Stimulated activated naive CD8-positive, alpha-beta T cell treated with anti-CD3 and anti-CD28 coated beads, Interleukin-15, Interleukin-2, amounts not matched to agents 100 ng/mL and 50 ng/mL, for 24 hours (primary cell): ENCODE measurements at regions not wholly inside any gene's neighbourhood (a gene's known extent, or its start where the extent isn't known, plus 50 kb on each side); places are given as distances from the start of the nearest gene placed in this dataset.
"Not testable (repeated sequence)": the region's sequence is repeated elsewhere in the genome, so short reads cannot be mapped to it uniquely, and the experiment has no call there.

Source experiments
- H3K27ac Mint-ChIP-seq: one replicate; pipeline ENCODE4 v1.8.0; 2021; ENCODE audit warnings: mild to moderate bottlenecking, mixed read lengths
- H3K27me3 Mint-ChIP-seq: one replicate; pipeline ENCODE4 v1.8.0; 2021; ENCODE audit warnings: mixed read lengths
- H3K36me3 Mint-ChIP-seq: one replicate; pipeline ENCODE4 v1.8.0; 2021; ENCODE audit warnings: low read depth, mixed read lengths
- H3K4me1 Mint-ChIP-seq: one replicate; pipeline ENCODE4 v1.8.0; 2021; ENCODE audit warnings: low read depth, mixed read lengths
- H3K4me3 Mint-ChIP-seq: one replicate; pipeline ENCODE4 v1.8.0; 2021; ENCODE audit warnings: mild to moderate bottlenecking, mixed read lengths
- H3K9me3 Mint-ChIP-seq: one replicate; pipeline ENCODE4 v1.8.0; 2021; ENCODE audit warnings: mixed read lengths

DNA sequence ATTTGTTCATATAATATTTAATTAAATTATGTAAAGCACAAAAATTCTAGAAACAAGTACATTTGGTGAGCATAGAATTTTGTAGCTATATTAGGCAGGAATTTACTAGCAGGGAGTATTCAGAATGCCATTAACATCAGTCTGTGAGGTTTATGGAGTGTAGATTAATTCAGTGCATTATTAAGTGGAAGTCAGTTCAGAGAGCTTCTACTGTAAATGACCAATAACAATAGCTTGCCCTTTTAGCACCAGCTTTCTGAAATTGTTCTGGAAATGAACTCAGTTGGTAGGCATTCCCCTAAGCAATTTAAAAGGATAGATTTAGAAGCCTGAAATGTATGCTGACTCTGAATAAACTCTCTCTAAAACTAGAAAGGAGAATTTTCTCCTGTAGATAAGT lies 208.2 kb upstream of the CNTNAP5 start:
- Mint-ChIP-seq H3K4me3 (no peak overlapping the region), H3K27me3 (no peaks in the 10 kb centered on the region), H3K36me3 (no peaks in the 10 kb centered on the region), H3K4me1 (no peaks in the 10 kb centered on the region), H3K27ac (no peak overlapping the region), H3K9me3 (peaks cover under 1% of the 10 kb centered on the region)

DNA sequence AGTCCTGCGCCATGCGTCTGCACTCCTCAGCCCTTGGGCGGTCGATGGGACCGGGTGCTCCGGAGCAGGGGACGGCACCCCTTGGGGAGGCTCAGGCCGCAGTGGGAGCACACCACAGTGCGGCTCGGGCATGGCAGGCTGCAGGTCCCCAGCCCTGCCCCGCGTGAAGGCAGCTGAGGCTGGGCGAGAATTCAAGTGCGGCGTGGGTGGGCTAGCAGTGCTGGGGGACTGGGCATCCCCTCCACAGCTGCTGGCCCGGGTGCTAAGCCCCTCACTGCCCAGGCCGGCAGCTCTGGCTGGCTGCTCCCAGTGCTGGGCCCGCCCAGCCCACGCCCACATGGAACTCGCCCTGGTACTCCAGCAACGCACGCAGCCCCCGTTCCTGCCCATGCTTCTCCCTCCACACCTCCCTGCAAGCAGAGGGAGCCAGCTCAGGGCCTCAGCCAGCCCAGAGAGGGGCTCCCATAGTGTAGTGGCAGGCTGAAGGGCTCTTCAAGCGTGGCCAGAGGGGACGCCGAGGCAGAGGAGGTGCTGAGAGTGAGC lies 198.3 kb upstream of the CNTNAP5 start:
- no peak overlapping the region for H3K4me3 Mint-ChIP-seq
- no peaks in the 10 kb centered on the region for H3K27me3 Mint-ChIP-seq
- no peak overlapping the region for H3K27ac Mint-ChIP-seq
- peaks cover 23% of the 10 kb centered on the region for H3K9me3 Mint-ChIP-seq
- no peaks in the 10 kb centered on the region for H3K4me1 Mint-ChIP-seq
- H3K36me3 Mint-ChIP-seq = no peaks in the 10 kb centered on the region

DNA sequence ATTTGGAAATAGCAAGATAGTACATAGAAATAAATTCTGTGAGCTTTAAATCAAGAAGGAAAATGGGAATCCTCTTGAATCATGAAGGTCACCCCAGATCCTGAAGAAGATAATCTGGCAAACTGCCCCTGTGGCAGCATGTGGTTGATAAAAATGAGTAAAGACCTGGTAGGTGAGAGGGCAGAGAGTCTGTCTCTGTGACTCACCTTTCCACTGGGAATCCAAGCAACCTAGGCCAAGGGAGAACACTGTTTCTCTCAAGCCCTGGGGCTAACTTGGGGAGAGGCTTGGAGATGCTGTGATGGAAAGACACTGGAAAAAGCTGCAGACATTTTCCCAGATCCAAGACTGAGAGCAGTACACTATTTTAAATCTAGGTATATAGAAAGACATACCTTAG lies 185.8 kb upstream of the CNTNAP5 start:
- no peaks in the 10 kb centered on the region for H3K27me3 Mint-ChIP-seq

DNA sequence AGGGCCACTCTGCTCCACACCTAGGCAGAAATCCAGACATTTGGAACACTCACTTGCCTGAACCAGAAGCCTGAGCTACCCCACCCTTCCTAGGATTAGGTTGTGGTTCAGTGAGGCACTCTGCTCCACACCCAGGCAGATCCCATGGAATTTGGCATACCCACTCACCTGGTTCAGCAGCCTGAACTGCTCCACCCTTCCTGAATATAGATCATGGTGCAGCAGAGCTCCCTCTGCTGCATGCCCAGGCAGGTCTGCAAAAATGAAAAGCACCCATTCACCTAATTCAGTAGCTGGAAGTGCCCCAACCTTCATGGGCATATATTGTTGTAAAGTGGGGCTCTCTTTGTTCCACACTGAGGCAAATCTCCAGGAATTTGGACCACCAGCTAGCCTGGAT lies 185.1 kb upstream of the CNTNAP5 start:
- H3K36me3 Mint-ChIP-seq = no peaks in the 10 kb centered on the region
- no peaks in the 10 kb centered on the region for H3K27me3 Mint-ChIP-seq
- H3K9me3 Mint-ChIP-seq = peaks cover 13% of the 10 kb centered on the region
- H3K27ac Mint-ChIP-seq = no peak overlapping the region
- H3K4me1 Mint-ChIP-seq = no peaks in the 10 kb centered on the region
- H3K4me3 Mint-ChIP-seq = no peak overlapping the region

More for the DNA sequence above, 185.8 kb upstream of the CNTNAP5 start:
- no peak overlapping the region for H3K4me3 Mint-ChIP-seq
- H3K4me1 Mint-ChIP-seq = no peaks in the 10 kb centered on the region
- no peak overlapping the region for H3K27ac Mint-ChIP-seq
- peaks cover 17% of the 10 kb centered on the region for H3K9me3 Mint-ChIP-seq
- H3K36me3 Mint-ChIP-seq = no peaks in the 10 kb centered on the region

DNA sequence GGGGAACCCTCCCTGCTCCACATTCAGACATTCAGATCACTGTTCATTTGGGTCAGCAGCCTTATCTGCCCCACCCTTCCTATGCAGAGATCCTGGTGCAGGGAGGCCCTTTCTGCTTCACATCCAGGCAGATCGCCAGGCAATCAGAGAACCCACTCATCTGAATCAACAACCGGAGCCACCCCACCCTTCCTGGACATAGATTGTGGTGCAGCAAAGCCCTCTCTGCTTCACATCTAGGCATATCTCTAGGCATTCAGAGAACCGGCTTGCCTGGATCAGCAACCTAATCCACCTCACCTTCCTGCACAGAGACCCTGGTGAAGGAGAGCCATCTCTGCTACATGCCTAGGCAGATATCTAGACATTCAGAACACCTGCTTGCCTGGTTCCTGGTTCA lies 184.5 kb upstream of the CNTNAP5 start:
- Mint-ChIP-seq H3K4me3 (no peak overlapping the region), H3K27me3 (no peaks in the 10 kb centered on the region), H3K4me1 (no peaks in the 10 kb centered on the region), H3K36me3 (no peaks in the 10 kb centered on the region), H3K9me3 (peaks cover 13% of the 10 kb centered on the region), H3K27ac (no peak overlapping the region)

DNA sequence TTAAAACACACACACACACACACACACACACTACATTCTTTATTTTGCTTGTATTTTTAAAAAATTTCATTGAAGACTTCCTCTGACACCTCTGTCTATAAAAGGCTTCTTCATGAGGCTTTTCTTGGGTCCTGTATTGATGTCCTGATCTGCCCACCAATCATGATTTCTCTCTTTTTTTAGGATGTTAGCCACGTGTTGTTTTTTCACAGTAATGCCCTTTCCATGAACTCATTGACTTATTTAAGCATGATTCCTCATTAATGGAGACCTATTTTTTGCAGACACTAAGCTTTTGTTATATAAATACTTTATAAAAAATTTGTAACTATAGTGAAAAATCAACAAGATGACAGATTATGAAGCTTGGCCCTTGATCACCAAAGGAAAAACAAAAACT lies 173.8 kb upstream of the CNTNAP5 start:
- no peak overlapping the region for H3K27ac Mint-ChIP-seq
- H3K27me3 Mint-ChIP-seq = no peaks in the 10 kb centered on the region
- H3K36me3 Mint-ChIP-seq = no peaks in the 10 kb centered on the region

DNA sequence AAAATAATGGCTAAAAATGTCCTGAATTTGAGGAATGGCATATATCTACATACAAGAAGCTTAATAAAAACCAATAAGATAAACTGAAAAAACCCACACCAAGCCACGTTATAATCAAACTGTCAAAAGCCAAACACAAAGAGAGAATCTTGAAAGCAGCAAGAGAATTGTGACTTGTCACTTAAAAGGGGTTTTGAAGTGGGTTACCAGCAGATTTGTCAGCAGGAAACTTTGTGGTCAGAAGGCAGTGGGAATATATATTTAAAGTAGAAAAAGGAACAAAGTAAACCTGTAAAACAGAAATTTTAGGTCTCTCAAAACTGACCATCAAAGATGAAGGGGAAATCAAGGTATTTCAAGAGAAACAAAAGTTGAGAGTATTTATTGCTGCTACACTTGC lies 171.9 kb upstream of the CNTNAP5 start:
- Mint-ChIP-seq H3K27ac (no peak overlapping the region), H3K36me3 (no peaks in the 10 kb centered on the region), H3K9me3 (peaks cover 25% of the 10 kb centered on the region), H3K4me1 (no peaks in the 10 kb centered on the region), H3K27me3 (no peaks in the 10 kb centered on the region), H3K4me3 (no peak overlapping the region)

More for the DNA sequence above, 173.8 kb upstream of the CNTNAP5 start:
- no peaks in the 10 kb centered on the region for H3K4me1 Mint-ChIP-seq
- peaks cover 13% of the 10 kb centered on the region for H3K9me3 Mint-ChIP-seq
- no peak overlapping the region for H3K4me3 Mint-ChIP-seq

DNA sequence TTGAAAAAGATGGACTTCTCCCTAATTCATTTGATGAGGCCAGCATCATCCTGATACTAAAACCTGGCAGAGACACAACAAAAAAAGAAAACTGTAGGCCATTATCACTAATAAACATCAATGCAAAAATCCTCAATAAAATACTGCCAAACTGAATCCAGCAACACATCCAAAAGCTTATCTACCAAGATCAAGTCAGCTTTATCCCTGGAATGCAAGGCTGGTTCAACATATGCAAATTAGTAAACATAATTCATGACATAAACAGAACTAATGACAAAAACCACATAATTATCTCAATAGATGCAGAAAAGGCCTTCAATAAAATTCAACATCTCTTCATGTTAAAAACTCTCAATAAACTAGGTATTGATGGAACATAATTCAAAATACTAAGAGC lies 166.1 kb upstream of the CNTNAP5 start:
- not testable (repeated sequence) for H3K4me3 Mint-ChIP-seq, H3K27me3 Mint-ChIP-seq, H3K27ac Mint-ChIP-seq, H3K36me3 Mint-ChIP-seq, H3K4me1 Mint-ChIP-seq
- peaks cover 46% of the 10 kb centered on the region for H3K9me3 Mint-ChIP-seq

DNA sequence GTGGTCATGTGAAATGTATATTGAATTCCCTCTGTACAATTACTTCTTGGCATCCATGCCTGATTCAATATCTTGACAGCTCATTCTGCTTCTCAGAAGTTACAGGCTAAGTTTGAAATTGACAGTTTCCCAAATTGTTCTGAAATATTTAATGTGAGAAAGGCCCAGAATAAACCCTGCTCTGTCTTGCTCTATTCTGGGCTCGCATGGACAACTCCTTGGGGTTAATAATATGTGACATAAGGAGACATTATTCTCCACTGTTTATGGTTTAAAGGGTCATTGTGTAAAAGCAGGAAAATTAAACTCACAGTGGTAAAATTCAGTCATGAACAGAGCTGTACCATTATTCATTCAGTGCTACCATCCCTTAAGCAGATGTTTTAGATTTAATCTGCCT lies 160.7 kb upstream of the CNTNAP5 start:
- Mint-ChIP-seq H3K36me3 (no peaks in the 10 kb centered on the region), H3K9me3 (peaks cover 20% of the 10 kb centered on the region), H3K4me1 (no peaks in the 10 kb centered on the region), H3K27ac (no peak overlapping the region), H3K4me3 (no peak overlapping the region), H3K27me3 (no peaks in the 10 kb centered on the region)

DNA sequence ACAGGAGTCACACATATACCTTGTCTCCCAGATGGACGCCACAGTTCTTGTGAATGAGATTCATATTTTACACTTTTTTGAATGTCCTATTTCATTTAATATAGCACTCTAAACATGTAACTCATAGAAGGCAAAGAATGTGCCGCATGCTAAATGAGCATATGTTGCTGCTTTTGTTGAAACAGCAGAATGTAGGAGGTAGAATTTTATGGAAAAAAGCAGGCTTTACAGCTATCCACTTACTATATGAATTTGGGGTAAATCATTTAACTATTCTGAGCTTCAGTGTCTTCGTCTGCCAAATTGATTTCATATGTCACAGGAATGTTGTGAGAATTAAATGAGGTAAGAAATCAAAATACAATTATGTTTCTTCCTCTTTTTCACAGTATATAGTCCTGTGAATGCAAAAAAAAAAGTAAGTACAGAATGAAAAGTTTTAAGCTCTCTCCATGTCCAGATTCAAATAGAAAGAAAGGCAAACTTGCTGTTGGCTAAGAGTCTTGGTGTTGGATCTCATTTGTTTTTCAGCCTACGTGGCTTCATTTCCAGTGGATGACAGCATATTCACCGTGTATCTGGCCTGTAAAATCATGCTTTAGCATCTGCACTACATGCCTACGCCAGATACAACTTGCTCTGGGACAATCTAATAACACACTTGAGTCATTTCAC lies 154.7 kb upstream of the CNTNAP5 start:
- Mint-ChIP-seq H3K27me3 (no peaks in the 10 kb centered on the region), H3K4me1 (no peaks in the 10 kb centered on the region), H3K9me3 (peaks cover 18% of the 10 kb centered on the region), H3K36me3 (no peaks in the 10 kb centered on the region), H3K4me3 (no peak overlapping the region), H3K27ac (no peak overlapping the region)

DNA sequence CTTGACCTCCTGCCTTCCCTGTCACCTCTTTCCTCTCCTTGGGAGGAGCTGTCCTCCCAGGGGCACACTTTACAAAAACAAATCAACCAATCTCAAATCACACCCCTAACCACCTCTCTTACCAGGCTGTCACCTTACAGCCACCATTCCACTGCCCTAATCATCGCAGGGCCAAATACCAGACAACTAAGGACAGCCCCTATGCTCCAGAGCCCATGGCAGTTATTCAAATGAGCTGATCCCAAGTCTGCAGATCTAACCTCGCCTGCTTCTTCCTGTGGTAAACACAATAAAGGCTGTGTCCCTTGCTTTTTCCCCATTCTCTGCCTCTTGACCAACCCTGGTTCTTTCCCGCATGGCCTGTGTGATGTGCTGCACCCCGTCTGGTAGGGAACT lies 154.2 kb upstream of the CNTNAP5 start:
- no peaks in the 10 kb centered on the region for H3K27me3 Mint-ChIP-seq
- H3K27ac Mint-ChIP-seq = no peak overlapping the region
- H3K36me3 Mint-ChIP-seq = no peaks in the 10 kb centered on the region
- no peaks in the 10 kb centered on the region for H3K4me1 Mint-ChIP-seq
- no peak overlapping the region for H3K4me3 Mint-ChIP-seq
- H3K9me3 Mint-ChIP-seq = peaks cover 22% of the 10 kb centered on the region

DNA sequence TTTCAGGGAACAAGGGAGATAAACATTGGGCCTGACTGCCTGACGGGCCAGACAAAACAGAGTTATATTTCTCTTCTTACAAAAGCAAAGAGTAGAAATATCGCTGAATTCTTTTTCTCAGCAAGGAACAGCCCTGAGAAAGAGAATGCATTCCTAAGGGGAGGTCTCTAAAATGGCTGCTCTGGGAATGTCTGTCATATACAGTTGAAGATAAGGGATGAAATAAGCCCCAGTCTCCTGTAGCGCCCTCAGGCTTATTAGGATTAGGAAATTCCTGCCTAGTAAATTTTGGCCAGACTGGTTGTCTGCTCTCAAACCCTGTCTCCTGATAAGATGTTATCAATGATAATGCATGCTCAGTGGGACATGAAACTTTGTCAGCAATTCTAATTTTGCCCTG lies 134.9 kb upstream of the CNTNAP5 start:
- Mint-ChIP-seq H3K9me3 (peaks cover 39% of the 10 kb centered on the region), H3K4me1 (no peaks in the 10 kb centered on the region), H3K27me3 (no peaks in the 10 kb centered on the region), H3K27ac (no peak overlapping the region), H3K4me3 (no peak overlapping the region), H3K36me3 (no peaks in the 10 kb centered on the region)

DNA sequence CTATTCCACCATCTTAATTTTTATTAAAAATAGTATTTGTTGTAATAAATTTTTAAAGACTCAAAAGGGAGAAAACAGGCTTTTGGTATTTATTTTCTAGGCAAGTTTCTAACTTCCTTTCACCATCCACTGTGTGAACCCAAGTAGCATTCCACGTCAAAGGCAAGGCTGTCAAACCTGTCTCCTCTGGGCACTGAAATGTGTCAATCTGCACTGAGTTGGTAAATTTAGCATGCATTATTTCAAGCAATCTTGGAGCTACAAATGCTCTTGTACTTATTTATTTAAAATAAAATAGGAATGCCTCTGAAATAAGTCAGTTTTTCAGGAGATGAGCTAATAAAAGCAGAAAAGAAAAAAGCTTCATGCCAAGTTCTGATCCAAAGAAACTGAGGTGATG lies 130.9 kb upstream of the CNTNAP5 start:
- Mint-ChIP-seq H3K4me3 (no peak overlapping the region), H3K27ac (no peak overlapping the region), H3K4me1 (no peaks in the 10 kb centered on the region), H3K27me3 (no peaks in the 10 kb centered on the region), H3K9me3 (peaks cover 40% of the 10 kb centered on the region), H3K36me3 (no peaks in the 10 kb centered on the region)

DNA sequence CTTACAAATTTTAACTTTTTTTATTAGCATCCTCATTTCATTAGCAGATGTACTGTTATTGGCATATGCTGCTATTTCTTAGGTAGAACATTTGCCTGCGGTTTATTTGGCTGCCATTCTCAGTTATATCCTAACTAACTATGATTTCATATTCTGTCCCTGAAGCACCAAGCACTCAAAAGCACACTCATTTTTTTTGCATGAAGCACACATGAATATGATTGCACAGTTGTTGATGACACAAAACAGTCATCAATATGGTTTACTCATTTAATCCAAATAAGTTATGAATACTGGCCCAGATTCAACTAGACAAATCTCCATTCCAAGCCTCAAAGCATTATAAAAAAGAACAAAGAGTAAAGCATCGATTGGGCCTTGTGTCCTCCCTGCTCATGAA lies 129.4 kb upstream of the CNTNAP5 start:
- Mint-ChIP-seq H3K27ac (no peak overlapping the region), H3K27me3 (no peaks in the 10 kb centered on the region), H3K9me3 (peaks cover 38% of the 10 kb centered on the region), H3K4me1 (no peaks in the 10 kb centered on the region), H3K4me3 (no peak overlapping the region), H3K36me3 (no peaks in the 10 kb centered on the region)

DNA sequence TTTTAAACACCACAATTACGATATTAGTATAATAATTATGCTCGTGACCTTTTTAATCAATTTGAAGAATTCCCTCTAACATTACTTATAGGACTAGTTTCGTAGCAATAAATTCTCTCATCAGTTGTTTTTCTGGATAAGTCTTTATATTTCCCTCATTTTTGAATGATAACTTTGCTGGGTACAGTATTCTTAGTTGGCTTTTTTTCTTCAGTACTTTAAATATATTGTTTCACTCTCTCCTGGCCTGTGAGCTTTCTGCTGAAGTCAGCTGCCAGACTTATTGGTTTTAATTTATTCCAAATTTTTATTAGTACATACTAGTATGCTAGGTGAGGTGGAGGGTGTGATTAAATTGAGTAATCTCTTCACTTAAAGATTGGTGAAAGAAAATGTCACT lies 123.8 kb upstream of the CNTNAP5 start:
- peaks cover 30% of the 10 kb centered on the region for H3K9me3 Mint-ChIP-seq
- no peak overlapping the region for H3K27ac Mint-ChIP-seq
- no peaks in the 10 kb centered on the region for H3K36me3 Mint-ChIP-seq
- H3K27me3 Mint-ChIP-seq = no peaks in the 10 kb centered on the region
- H3K4me3 Mint-ChIP-seq = no peak overlapping the region
- H3K4me1 Mint-ChIP-seq = no peaks in the 10 kb centered on the region

DNA sequence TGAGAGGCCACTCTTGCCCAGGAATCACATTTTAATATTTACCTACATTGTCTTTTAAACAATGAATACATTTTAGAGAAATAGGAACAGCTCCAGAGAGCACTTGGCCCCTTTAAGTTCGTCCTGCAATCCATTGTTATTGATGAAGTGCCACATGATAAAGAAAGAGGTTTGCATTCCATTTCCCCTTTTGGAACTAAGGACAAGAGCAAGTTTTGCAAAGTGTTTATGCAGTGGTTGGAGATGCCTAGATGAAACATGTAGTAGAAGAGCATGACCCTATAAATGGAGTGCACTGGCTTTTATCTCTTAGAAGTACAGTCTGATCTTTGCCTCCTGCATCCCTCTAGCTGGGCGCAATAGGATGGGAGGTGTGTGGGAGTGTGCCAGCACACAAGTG lies 118.7 kb upstream of the CNTNAP5 start:
- no peaks in the 10 kb centered on the region for H3K4me1 Mint-ChIP-seq
- no peaks in the 10 kb centered on the region for H3K27me3 Mint-ChIP-seq
- H3K36me3 Mint-ChIP-seq = no peaks in the 10 kb centered on the region
- H3K4me3 Mint-ChIP-seq = no peak overlapping the region
- no peak overlapping the region for H3K27ac Mint-ChIP-seq
- H3K9me3 Mint-ChIP-seq = peaks cover 7% of the 10 kb centered on the region
